Left cardiac atrium (tissue), 4 donors: ENCODE measurements at regions not wholly inside any gene's neighbourhood (a gene's known extent, or its start where the extent isn't known, plus 50 kb on each side); places are given as distances from the start of the nearest gene placed in this dataset.
"Not testable (repeated sequence)": the region's sequence is repeated elsewhere in the genome, so short reads cannot be mapped to it uniquely, and the experiment has no call there.

Source experiments
- ATAC-seq, 2 donors: fragments of 200-7000 bp; cut with Tn5 transposase; one replicate each; pipeline ENCODE4 v1.9.1; 2020; ENCODE audit warnings: mild to moderate bottlenecking in 2 of 2, moderate library complexity in 2 of 2
- DNase-seq: peaks from one replicate; pipeline ENCODE4 v3.0.0-alpha.2; 2020
- intact Hi-C, 2 donors: fragments of 100-400 bp; cut with DNase I; formaldehyde crosslinking; loops; one replicate each; pipeline versions ENCODE4 v1.14.1 to v1.15.1; 2022 to 2023
- donor health status: DM: no; HTN: yes; CAD: no.
- donor health status: DM: no; HTN: yes; CAD: no; lungs with severe emphysema.
- donor health status: DM: yes; HTN: yes; CAD: no.
- donor health status: Dilated cardiomyopathy.

DNA sequence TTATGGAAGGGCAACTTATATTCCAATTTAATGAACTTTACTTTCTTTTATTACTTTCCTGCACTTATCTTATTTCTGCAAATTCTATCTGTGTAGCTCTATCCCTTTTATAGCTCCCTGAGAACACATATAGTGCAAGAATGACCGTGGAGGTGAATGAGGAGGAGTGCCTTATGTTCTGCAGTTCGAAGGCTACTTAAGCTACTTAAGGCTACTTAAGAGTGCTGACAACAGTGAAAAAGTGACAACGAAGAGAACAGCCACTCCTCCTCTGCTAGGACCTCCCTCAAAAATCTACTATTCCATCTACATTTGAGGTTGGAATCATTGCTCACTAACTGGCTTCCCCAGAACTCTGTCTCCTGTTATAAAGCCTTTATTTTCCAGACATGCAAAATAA is 1365.7 kb upstream of the C9orf72 start:
- intact Hi-C loops, result no loop called here
- ATAC-seq (no peak), DNase-seq (no peak)

DNA sequence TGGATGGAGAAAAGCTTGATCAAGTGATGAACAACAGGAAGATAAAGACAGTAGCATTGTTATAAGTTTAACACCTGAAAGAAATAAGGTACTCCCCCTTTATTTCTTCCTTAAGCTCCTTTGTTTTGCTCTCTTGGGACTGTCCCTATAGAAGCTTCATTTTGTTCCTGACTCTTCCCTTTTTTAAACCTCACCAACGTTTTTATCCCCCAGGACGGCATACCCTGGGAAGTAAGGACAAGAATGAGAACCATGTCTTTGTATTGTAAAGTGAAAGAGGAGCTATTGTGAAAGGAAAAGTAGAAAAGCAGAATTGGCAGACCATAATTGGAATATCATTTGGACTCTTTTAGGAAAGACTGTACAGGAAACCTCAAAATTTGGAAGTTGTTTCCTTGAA is 1368.6 kb upstream of the C9orf72 start:
- ATAC-seq, result no peak
- no peak for DNase-seq
- intact Hi-C loops, result no loop called here

- intact Hi-C loops, result no loop called here
These were observed 1369.7 kb upstream of the C9orf72 start for GRCh38 chr9:28942941-28943340.

GRCh38 chr9:28946648-28947047 is 1373.4 kb upstream of the C9orf72 start:
- intact Hi-C loops, result no loop called here
- DNase-seq (no peak), ATAC-seq (no peak)

More at GRCh38 chr9:28942941-28943340, 1369.7 kb upstream of the C9orf72 start:
- ATAC-seq (no peak), DNase-seq (no peak)

DNA sequence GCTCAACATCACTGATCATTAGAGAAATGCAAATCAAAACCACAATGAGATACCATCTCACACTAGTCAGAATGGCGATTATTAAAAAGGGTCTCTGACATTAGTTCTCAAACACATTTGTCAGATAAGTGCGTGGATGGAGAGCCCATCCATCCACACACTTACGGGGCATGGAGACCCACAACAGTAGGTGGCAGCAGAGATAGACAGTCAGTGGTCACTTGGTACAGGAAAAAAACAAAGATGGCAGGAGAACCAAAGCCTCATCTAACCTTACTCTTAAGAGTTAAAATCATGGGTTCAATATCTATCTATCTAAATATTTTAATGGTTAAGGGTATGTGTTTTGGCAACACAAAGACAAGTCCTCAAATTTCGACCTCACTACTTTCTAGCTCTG is 1378.7 kb upstream of the C9orf72 start:
- DNase-seq, result no peak
- intact Hi-C loops, result no loop called here
- no peak for ATAC-seq

GRCh38 chr9:28956116-28956880 is 1383.0 kb upstream of the C9orf72 start:
- intact Hi-C loops, result no loop called here
- no peak for ATAC-seq

DNA sequence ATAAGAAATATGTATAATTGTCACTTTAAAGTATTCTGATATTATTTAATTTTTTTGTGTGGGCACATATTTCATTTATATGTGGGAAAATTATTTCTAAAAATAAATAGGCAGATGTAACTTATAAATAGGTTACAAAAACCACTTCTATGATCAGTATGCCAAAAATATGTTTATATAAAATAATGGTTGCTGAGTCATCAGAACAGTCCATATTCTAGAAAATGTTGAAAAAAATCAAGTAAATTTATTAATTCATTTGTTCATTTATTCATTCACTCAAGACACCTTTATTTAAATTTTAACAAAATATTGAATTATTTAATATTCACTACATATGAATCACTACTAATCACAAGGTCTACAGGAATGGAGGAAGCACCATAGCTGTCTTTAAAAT is 1387.3 kb upstream of the C9orf72 start:
- intact Hi-C loops, result no loop called here
- no peak for DNase-seq
- no peak for ATAC-seq

More at GRCh38 chr9:28956116-28956880, 1383.0 kb upstream of the C9orf72 start:
- no peak for DNase-seq

GRCh38 chr9:28961623-28962022 is 1388.3 kb upstream of the C9orf72 start:
- intact Hi-C loops, result no loop called here
- ATAC-seq (no peak), DNase-seq (no peak)

DNA sequence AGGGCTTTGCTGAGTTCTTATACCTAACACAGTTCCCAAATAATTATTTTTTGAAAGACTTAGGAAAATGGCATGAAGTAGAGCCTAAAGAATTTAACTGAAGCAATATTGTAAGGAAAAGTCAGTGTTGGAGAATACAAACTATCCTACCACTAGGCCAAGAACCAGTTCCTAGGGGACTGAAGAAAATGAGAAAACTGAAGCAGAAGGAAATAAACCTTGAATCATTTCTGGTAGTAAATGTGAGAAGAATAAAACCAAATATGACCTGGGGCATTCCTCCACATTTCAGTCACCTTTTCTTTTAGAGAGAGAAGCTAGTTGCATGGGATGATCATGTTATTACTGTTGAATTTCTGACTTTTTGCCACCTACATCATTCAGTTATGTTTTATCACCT is 1393.9 kb upstream of the C9orf72 start:
- intact Hi-C loops, result no loop called here
- ATAC-seq, result no peak
- DNase-seq, result no peak

- DNase-seq (no peak), ATAC-seq (no peak)
- intact Hi-C loops, result no loop called here
These were observed 1397.0 kb upstream of the C9orf72 start for GRCh38 chr9:28970241-28970654.

DNA sequence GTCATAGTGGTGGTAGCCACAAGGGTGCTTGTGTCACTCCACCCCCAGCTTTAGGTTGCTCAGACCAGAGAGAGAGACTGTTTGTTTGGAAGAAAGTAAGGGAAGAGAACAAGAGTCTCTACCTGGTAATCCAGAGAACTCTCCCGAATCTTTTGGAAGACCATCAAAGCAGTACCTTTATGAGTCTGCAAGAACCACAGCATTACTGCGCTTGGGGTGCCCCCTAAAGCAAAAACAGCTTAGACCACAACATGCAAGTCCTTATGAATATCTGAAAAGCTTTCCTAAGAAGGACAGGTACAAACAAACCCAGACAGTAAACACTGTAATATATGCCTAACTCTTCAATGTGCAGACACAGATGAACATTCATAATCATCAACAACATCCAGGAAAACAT is 1398.6 kb upstream of the C9orf72 start:
- DNase-seq, result no peak
- intact Hi-C loops, result no loop called here
- ATAC-seq, result no peak

GRCh38 chr9:28976250-28976649 is 1403.0 kb upstream of the C9orf72 start:
- DNase-seq (no peak), ATAC-seq (no peak)
- intact Hi-C loops, result no loop called here

- ATAC-seq (no peak), DNase-seq (no peak)
- intact Hi-C loops, result no loop called here
These were observed 1403.4 kb upstream of the C9orf72 start for GRCh38 chr9:28976684-28977083.

DNA sequence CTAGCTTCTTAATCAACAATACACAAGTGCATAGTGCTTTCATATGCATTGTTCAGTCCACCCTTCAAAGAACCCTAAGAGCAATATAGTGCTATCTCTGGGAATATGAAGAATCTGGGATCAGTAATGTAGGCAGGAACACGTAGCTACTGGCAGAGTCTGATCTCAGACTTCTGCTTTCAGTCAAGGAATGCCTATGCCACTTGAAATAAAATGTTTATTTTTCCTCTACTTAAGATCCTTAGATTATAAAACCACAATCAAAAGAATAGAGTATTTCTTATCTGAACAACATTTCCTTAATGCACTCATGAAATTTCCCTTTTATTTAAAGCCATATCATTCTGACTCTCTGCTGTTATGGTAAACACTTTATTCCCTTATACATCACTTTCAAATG is 1407.8 kb upstream of the C9orf72 start:
- intact Hi-C loops, result no loop called here
- DNase-seq (no peak), ATAC-seq (no peak)

GRCh38 chr9:28981711-28982110 is 1408.4 kb upstream of the C9orf72 start:
- no peak for ATAC-seq
- intact Hi-C loops, result no loop called here
- DNase-seq, result no peak

DNA sequence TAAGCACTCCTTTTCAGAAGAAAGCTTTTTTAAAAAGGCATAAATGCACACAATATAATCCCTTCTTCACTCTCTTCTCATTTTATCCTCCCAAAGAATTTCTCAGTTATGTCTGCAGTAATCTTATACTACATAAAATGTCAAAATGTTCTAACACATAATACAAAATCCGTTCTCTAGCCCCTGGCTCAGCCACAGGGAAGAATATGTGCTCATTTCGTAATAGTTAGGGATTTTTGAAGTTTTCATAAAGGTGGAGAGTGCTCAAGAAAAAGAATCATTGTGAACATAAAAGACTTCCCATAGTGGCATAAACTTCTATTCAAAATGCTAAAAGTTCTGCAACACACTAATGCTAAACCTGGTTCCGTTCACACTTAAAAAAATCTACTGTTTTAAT is 1410.7 kb upstream of the C9orf72 start:
- intact Hi-C loops, result no loop called here
- DNase-seq (no peak), ATAC-seq (no peak)

GRCh38 chr9:28990009-28990408 is 1416.7 kb upstream of the C9orf72 start:
- ATAC-seq, intact Hi-C loops, DNase-seq: not testable (repeated sequence)

DNA sequence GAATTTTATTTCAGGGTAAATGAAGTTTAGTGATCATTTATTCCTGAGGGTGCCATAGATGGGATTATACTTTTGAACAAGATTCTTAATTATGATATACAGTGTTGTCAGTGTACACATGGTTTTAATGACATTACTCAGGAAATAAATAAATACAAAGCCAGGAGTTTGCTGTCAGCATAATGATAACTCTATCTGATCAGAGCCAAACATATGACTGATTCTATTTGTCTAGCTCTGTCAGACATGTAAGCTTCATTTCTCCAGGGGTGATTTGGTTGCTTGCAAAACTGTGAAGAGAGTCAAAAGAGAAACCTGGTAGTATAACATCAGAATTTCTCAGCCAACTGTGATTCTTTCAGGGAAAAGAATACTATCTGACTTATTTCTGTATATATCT is 1425.8 kb upstream of the C9orf72 start:
- DNase-seq (no peak), ATAC-seq (no peak)
- intact Hi-C loops, result no loop called here

DNA sequence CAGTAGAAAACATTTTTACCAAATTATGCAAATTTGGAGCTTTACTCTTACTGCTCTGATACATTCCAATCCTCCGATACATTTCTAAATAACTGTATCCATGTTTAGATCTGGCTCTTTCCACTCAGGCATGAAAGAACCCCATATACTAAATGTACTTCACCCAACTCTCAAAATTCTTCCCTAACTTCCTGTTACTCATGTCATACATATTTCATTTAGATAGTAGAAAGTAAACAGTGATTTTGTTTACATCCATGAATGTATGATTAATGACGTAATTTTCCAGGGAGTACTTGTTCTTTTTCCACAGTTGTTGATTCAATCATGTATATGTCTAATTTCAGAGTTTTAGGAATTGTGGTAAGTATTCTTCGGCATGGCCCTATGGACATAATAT is 1426.5 kb upstream of the C9orf72 start:
- ATAC-seq (no peak), DNase-seq (no peak)
- intact Hi-C loops, result no loop called here

GRCh38 chr9:29001006-29001405 is 1427.7 kb upstream of the C9orf72 start:
- DNase-seq, result no peak
- intact Hi-C loops, result no loop called here
- ATAC-seq, result no peak

GRCh38 chr9:29004988-29005387 is 1431.7 kb upstream of the C9orf72 start:
- intact Hi-C loops, result no loop called here
- ATAC-seq, result no peak
- no peak for DNase-seq

DNA sequence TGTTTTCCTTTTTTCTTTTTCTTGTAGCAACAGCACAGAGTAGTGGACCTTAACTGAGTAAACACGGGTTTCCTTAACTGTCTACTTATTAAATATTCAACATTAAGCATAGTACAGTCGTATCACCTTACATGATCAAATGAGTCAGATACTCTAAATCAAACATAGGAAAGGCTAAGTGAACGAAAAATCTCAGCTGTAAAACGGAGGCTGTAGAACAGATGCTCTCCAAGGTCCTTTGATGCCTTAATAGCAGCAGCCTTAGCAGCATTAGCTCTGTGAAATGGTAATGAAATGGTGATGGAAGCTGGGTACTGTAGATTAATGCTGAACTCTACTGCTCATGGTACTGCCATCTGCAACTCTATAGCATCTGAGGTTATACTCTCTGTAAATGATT is 1433.3 kb upstream of the C9orf72 start:
- ATAC-seq (no peak), DNase-seq (no peak)
- intact Hi-C loops, result no loop called here
